COLO829 (cell line): ENCODE measurements at regions not wholly inside any gene's neighbourhood (a gene's known extent, or its start where the extent isn't known, plus 50 kb on each side); places are given as distances from the start of the nearest gene placed in this dataset.

Experiments used
- DNase-seq: peaks from one replicate; pipeline ENCODE4 v3.0.0; 2012; ENCODE audit warnings: low spot score

DNA sequence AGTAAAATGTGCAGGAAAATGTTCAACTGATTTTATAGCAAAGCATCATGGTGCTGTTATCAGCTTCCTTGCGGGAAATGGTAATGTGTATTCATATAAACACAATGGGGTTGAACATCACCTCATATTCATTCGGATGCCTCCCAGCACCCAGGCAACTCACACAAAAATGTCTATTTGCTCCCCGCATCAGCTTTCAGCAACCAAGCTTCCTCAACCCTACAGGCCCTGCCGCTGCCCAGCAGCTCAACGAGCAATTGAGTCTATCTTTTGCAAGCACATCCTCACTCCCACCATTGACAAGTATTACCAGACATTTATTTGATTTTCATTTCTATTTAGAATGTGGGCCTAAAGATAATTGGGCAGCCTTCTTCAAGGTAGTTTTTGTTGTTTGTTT, 2161.4 kb upstream of the PIK3C3 start:
- no peak for DNase-seq

DNA sequence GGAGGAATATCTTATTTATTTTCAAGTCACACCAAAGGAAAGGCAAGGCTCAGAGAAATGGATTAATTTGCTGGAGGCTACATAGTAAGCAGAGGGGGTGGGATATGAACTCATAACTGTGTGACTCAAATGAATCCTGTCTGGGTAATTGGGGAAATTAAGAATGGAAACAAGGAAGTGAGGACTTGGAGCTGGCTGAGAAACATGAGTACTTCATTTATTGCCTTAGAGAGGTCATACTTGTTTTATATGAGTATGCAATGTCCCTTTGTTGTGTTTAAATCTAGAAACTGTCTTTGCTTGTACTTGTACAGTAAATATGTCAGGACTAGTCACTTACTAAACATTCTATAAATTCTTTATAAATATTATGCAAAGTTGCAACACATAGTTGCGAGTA, 2166.7 kb upstream of the PIK3C3 start:
- no peak for DNase-seq

DNA sequence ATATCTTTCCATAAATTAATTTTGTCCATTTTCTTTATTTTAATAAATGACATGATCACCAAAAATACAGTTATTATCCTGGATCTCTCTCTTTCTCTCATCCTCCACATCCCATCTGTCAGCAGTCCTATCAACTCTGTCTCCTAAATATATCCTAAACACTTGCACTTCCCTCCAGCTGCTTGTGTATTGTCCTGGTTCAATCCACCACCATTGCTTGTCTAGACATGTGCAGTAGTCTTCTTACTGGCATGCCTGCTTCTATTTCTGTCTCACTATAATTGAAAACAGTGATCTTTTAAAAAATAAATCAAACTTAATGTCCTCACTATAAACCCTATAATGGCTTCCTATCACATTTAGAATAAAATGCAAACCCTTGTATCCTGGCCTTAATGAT, 2168.6 kb upstream of the PIK3C3 start:
- no peak for DNase-seq

DNA sequence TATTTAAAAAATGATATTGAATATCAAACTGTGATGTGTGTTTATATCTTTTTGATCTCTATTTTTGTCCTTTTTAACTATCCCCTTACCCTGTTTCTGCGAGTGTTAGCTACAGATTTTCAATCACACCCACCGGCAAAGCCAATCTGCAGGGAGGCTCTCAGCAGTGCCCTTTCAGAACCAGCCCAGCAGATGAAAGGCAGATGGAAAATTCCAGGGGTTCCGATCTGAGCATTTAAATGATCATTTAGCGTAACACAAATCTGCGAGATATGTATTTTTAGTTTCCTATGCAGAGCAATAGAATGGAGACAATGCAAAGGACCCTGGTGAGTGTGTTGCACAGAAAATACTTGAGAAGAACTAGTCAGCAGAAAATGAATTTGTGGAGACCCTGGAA, 2170.5 kb upstream of the PIK3C3 start:
- no peak for DNase-seq

DNA sequence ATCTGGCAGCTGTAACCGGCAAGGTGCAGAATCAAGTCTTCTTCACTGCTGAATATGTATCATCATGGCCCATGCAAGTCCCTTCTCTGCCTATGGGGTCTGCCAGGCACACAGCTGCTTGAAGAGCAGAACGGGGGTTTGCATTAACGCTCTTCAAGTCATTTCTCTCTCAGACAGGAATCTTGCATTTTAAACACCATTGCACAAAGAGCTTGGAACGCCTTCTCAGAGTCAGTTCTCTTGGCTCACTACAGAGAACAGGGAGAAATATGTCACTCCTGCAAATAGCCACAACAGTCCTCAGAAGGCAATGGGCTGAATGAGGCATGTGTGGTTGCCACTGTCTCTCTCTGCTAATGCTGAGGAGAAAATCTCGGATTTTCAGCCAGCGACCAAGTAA, 2173.5 kb upstream of the PIK3C3 start:
- no peak for DNase-seq

DNA sequence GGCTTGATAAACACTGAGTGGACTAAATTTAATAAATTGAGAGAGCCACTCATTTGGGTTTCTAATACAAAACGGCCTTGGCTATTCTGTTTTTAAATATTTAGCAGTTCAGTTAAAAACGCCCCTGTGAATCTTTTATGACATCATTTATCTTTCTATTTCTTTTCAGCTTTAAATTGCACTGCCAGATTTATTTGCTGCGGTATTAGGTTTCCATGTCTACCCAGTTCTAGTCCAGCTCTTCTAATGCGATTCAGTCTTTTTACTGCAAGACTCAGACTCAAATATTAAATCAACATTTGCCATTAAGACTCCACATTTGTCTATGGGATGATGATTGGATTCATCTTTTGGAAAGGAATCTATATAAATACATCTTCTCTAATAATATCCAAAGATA, 2174.3 kb upstream of the PIK3C3 start:
- no peak for DNase-seq

DNA sequence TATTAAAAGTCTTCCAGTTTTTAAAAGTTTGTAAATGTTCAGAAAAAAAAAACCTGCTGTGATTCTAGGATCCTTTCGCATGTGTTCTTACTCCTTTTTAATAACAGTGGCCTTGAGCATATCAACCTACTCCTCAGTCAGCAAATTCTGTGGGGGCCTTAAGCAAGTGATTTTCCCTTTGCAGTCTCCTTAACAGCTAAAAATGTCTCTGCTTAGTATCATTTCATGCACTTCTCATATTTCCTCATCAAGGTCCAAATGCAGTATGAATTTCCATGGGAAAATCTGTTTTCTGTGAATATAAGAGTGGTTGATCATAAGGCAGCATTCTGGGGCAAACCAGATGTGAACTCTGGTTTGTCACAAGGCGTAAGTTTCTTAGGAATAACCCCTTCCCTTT, 2175.1 kb upstream of the PIK3C3 start:
- DNase-seq: no peak

DNA sequence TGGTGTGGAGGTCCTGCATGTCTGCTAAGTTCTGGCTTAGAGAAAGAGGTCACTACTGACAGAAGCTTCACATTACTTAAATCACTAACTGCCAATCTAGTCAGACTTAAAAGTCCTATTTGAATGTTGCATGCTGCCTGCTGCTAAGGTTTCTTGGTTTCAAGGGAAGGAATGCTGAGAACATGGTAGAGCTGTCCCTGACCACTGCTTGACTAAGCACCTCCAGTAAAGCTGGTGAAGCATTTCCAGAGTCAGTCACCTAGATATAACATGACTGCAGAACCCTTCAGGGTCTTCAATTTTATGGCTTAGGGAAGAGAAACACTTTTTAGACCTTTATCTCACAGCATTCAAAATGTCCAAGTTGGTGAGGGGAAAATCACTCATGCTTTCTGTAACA, 2178.3 kb upstream of the PIK3C3 start:
- DNase-seq: no peak

DNA sequence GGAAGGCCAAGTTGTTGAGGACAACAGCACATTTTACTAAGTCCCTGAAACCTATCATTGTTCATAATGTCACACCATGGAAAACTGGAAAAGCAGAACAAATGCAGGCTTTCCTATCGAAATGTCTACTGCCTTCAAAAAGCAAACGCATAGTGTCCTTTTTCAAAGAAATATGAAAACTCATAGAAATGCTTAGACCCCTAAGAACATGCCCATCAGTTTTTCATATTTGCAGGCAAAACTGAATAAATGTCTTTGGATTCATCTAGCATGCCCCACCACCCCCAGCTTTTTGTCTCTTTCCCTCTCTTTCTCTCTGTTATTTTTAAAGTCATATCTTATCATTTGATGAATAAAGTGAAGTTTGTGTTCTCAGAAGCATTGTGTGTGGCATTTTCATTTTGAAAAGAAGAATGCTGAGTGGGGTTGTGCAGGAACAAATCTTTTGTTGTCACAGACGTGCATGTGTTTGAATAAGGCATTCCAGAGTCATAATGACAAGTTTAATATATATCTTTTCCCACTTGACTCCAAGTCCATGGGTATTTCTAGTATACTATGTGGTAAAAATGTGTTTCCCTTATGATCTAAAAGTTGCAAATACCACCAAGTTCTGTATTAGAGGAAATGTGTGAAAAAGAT, 2180.0 kb upstream of the PIK3C3 start:
- DNase-seq: no peak

DNA sequence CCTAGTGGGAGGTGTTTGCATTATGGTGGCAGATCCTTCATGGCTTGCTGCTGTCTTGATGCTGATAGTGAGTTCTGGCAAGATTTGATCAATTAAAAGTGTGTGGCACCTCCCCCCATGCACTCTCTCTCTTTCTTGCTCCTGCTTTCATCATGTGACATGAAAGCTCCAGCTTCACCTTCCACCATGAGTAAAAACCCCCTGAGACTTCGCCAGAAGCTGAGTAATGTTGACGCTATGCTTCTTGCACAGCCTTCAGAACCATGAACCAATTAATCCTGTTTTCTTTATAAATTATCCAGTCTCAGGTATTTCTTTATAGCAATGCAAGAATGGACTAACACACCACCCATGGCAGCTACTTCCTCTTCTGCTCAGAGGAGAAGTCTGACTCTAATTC, 2181.4 kb upstream of the PIK3C3 start:
- no peak for DNase-seq

DNA sequence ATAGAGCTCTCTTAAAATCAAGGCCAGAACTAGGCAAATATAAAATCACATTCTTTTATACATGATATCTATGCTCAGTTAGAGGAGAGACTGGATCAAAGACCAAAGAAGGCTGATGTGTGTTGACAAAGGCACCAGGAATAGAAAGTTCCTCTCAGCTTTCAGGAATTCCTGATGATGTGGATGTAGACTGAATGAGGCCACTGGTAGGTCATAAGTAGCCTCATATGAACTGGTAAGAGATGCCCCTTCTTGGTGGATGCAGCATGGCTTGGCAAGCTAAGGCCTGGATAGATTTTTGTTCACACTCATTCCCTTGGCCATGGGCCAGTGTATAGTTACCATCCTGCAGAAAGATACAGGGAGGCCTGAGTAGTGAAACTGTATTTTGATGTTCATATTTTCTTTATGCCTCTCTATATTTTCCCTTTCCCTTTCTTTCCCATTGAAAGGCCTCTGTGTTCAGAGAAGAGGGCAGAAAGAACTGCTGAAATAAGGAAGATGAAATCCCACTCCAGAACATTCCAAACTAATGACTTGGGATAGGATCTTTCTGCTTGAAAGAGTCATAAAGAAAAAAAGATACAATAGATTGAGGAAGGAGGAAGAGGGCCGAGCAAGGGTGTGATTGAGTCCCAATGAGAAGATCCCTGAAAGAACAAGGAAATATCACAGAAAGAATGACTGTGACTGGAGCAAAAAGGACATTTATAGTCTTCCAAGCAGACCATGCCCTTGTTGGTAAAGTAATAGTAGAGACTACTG, 2182.7 kb upstream of the PIK3C3 start:
- DNase-seq: no peak

DNA sequence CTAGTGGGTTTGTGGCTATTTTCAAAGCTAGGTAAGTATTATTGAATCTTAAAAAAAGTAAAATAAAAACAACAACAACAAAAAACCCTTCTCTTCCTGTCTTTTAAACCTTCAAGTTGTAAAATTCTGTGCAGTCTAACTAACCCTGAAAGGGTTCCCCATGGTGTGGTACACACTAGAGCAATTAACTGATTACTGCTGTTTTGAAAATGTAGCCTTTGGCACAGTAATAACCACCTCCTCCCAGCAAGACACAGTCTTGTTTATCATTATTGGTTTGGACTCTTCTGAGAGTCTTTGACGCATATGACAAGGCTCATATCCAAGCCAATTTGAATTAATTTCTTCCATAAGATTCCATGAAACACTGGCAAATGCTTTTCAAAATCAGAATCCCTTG, 2184.6 kb upstream of the PIK3C3 start:
- DNase-seq: no peak

DNA sequence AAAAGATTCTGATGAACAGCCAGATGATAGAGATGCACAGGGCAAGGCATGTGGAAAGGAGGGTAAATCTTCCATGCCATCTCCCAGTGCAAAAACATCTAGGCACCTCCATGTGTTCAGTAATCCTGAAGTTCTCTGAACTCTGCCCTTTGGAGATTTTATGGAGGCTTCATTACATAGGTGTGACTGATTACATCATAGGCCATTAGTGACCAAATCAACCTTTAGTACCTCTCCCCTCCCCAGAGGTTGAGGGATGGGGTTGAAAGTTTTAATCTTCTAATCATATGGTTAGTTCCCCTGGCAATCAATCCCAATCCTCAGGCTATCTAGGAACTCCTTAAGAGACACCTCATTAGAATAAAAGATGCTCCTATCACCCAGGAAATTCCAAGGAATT, 2190.2 kb upstream of the PIK3C3 start:
- DNase-seq: no peak

DNA sequence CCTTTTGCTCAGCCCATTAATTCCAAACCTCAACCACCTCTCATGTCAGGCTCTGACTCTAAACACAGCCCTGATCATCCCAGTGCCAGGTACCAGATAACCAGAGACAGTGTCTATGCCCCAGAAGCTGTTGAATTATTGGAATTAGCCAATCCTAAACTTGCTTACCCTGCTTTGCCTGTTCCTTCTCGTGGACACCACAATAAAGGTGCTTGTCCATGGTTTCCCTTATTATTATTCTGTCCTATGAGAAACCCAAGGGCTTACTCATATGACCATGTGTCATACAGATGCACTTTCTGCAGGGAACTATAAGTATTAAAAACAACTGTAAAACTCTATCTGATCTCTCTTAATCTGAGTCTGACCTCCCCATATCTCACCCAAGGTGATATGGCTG, 2193.8 kb upstream of the PIK3C3 start:
- no peak for DNase-seq

DNA sequence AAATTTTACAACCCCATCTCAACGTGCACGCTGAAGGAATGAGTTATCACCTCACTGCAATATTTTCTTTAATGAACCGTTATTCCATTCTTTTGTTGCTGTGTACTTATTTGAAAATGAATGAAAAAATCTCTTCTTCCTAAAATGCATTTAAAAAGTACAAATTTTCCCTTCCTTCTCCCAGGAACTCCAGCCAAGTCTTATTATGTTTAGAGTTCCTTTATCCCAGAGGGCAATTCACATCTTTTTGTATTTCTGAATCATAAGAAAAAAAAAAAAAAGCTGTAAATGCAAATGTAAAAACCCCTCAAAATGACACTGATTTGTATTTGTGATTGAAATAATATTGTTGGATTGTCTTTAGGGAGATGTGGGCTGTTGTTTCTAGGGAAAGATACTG, 2194.3 kb upstream of the CELF4 start:
- no peak for DNase-seq

DNA sequence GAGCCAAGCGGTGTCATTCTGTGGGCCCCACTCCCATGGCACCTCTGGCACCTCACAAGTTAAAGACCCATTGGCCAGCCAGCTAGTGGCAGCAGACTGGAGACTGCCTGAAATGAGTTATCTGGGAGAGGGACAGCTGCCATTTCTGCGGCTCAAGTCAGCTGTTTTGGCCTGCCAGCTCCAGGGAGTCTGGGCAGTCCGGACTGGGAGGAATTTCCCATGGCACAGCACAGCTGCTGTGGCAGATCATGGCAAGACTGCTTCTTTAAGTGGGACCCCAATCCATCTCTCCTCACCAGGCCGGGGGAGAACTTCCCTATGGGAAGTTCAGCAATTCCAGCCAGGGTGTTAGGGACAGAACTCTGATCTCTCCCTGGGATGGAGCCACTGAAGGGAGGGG, 2187.6 kb upstream of the CELF4 start:
- no peak for DNase-seq

DNA sequence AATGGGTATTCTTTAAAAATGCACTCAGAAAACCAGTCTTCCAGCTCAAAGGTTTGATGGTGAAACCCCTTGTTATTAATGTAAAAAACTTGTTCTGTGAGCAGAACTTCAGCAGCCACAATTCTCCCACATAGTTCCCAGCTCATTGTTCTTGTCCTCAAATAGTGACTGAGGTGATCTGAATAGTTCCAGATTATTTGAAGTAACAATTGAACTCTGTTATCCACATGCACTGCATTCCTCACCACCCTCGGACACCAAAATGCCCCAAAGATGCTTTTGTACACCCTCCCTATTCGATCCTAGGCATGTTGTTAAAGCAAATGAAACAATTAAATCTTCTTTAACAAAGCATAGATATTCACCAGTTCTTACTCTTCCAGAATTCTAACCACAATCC, 2186.8 kb upstream of the CELF4 start:
- DNase-seq: no peak

DNA sequence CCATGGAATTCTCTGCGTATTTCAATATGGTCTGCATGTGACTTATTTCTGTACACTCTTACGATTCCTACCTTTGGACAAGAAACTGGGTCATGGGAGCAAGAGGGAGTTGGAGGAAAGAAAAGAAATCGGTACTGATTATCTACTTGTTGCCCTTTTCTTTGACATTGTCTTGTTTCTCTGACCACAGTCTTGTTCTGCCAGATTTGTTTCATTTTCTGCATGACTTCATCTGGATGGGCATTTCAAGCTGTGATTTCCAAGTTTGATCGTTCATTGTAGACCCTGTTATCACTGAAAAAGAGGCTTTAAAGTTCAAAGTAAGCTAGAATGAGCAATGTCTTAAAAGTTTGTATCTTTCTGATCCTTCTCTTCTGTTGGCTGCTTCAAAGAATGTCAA, 2186.3 kb upstream of the CELF4 start:
- DNase-seq: no peak

DNA sequence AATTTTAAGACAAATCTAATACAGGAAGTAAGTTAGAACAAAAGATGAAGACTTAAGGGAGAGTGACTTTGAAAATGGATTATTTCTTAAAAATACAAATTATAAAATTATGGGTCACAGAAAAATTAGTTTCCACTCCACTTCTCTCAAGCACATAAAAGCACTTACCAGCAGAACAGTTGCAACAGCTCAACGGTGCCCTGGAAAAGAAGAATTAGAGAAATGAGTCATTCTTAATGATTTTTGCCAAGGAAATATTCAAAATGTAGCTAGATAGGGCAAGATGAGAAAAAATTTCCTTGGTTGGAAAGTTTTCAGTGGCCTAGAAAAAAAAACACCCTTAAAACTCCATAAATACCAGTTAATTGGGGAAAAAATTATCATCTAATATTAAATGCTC, 2185.6 kb upstream of the CELF4 start:
- DNase-seq: no peak

DNA sequence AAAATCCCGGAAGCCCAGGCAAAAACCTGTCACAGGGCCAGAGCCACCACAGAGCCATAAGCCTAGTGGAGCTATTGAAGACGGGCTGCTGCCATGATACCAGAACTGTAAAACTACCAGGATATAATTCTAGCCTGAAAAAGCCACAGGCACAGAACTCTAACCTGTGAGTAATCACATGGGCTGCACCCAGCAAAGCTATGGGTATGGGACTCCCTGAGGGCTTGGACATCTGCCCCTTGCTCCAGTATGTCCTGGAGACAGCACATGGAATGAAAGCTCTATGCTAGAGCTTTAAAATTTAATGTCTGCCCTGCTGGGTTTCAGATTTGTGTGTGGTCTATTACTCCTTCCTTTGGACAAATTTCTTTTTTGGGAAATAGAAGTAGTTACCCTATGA, 2183.6 kb upstream of the CELF4 start:
- no peak for DNase-seq

DNA sequence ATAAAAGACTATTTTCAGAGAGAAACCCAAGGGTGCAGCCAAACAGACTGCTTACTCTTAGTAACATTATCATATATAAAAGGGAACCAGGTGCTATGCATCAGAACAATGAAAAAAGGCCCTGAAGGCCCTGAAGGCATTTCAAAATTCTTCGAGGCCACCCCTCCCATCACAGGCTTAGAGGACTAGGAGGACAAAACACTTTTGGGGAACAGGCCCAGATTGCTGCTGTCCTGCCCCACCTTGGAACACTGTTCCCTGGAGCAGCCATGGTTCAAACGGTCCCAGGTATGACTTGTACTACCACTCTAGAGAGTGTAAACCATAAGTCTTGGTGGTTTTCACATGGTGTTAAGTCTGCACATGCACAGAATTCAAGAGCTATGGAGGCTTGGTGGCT, 2183.1 kb upstream of the CELF4 start:
- no peak for DNase-seq

DNA sequence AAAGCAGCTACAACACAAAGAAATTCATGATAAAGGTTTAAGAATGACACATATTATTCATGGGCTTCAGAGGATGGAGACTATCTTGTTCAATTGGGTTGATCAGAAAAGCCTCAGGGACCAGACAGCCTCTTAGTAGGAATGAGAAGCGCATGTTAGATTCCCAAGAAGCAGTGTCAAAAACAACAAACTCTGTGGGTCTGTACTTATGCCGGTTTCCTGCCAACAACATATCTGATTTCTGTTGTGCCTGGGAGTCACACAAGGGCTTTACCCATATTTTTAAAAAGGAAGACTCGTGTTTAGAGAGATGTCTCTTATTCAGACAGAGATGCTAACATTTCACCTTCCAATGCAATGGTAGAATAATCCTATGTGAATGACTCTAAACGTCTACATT, 2180.6 kb upstream of the CELF4 start:
- no peak for DNase-seq

DNA sequence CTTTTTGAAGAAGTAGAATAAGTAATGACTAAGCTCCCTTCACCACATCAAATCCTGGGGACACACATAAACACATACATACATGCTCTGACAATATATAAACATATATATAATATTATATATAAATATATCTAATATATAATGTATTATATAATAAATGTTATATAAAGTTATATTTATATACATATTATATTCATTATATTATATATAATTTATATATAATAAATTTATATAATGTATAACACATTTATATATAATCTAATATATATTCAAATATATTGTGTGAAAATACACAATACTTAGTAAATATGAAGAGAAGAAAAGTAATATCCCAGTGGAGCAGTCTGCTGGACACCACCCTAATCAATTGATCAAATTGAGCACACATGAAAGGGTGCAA, 2177.9 kb upstream of the CELF4 start:
- no peak for DNase-seq

DNA sequence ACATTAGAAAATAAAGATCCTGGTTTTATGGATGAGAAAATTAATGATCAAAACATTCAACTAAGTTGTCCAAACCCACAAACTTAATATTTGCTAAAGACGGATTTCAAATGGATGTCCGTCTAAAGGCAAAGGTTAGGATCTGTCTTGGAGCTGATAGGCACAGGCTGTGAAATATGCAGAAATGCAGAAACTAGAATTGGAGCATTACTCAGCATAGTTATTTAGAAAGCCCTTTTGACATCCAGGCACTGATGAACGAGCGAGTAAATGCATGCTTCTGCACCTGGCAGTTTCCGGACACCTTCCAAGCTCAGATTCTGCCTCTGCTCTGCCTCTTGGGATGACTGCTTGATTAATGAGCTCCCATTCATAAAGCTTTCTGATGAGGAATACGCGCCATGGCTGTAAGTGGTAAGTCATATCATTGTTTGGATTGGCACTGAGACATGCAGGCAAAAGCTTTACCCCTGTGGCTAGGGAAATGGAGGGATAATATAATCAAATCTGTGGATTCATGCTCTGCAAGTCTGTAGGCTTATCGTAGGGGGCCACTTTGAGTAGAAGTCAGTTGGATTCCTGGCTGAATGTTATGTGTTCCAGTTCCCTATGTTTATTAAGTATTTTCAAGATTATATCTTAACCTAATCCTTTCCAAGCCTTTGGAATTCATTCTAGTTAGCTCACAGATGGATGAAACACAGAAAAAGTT, 2176.3 kb upstream of the CELF4 start:
- no peak for DNase-seq
